Activated T-cell treated with anti-CD3 and anti-CD28 coated beads, Interleukin-2, amount 50 U/mL, for 1 hour (primary cell): ENCODE measurements at regions not wholly inside any gene's neighbourhood (a gene's known extent, or its start where the extent isn't known, plus 50 kb on each side); places are given as distances from the start of the nearest gene placed in this dataset.

Source experiments
- DNase-seq: peaks from one replicate; pipeline ENCODE4 v3.0.0-alpha.2; 2020

- DNase-seq, result no peak
Observed at GRCh38 chr1:185574139-185574875, 159.9 kb upstream of the HMCN1 start.

- DNase-seq, result no peak
Observed at GRCh38 chr1:185573677-185574076, 160.5 kb upstream of the HMCN1 start.

GRCh38 chr1:185573162-185573561 is 161.0 kb upstream of the HMCN1 start:
- no peak for DNase-seq

- no peak for DNase-seq
Observed at GRCh38 chr1:185570962-185571361, 163.2 kb upstream of the HMCN1 start.

- no peak for DNase-seq
Observed at GRCh38 chr1:185568155-185569123, 165.8 kb upstream of the HMCN1 start.

GRCh38 chr1:185567440-185567839 is 166.8 kb upstream of the HMCN1 start:
- DNase-seq, result no peak

GRCh38 chr1:185566995-185567394 is 167.2 kb upstream of the HMCN1 start:
- no peak for DNase-seq

GRCh38 chr1:185565302-185565701 is 168.9 kb upstream of the HMCN1 start:
- no peak for DNase-seq

- DNase-seq, result no peak
Observed at GRCh38 chr1:185564816-185565215, 169.4 kb upstream of the HMCN1 start.

- no peak for DNase-seq
Observed at GRCh38 chr1:185562461-185563359, 171.5 kb upstream of the HMCN1 start.

- DNase-seq, result no peak
Observed at GRCh38 chr1:185561629-185562028, 172.6 kb upstream of the HMCN1 start.

GRCh38 chr1:185560760-185561159 is 173.4 kb upstream of the HMCN1 start:
- no peak for DNase-seq

- DNase-seq, result peak; percentile 50
Observed at GRCh38 chr1:185559684-185560331, 174.4 kb upstream of the HMCN1 start.

- DNase-seq, result no peak
Observed at GRCh38 chr1:185559151-185559550, 175.0 kb upstream of the HMCN1 start.

GRCh38 chr1:185556561-185556960 is 177.6 kb upstream of the HMCN1 start:
- DNase-seq, result no peak

GRCh38 chr1:185555743-185556142 is 178.4 kb upstream of the HMCN1 start:
- no peak for DNase-seq

- no peak for DNase-seq
Observed at GRCh38 chr1:185551008-185551407, 183.2 kb upstream of the HMCN1 start.

- no peak for DNase-seq
Observed at GRCh38 chr1:185549906-185550305, 184.3 kb upstream of the HMCN1 start.

- DNase-seq, result no peak
Observed at GRCh38 chr1:185546029-185546428, 188.2 kb upstream of the HMCN1 start.

- no peak for DNase-seq
Observed at GRCh38 chr1:185541871-185542301, 192.3 kb upstream of the HMCN1 start.

- DNase-seq, result no peak
Observed at GRCh38 chr1:185540295-185540694, 193.9 kb upstream of the HMCN1 start.

- no peak for DNase-seq
Observed at GRCh38 chr1:185539277-185539943, 194.8 kb upstream of the HMCN1 start.
